NCI-H82 (cell line): ENCODE measurements at regions not wholly inside any gene's neighbourhood (a gene's known extent, or its start where the extent isn't known, plus 50 kb on each side); places are given as distances from the start of the nearest gene placed in this dataset.
A peak's percentile ranks its signal among the peaks of the same experiment; 100 is the strongest.

Source experiments
- DNase-seq: peaks from one replicate; lab custom pipeline; 2025; lab: John Stamatoyannopoulos, UW

DNA sequence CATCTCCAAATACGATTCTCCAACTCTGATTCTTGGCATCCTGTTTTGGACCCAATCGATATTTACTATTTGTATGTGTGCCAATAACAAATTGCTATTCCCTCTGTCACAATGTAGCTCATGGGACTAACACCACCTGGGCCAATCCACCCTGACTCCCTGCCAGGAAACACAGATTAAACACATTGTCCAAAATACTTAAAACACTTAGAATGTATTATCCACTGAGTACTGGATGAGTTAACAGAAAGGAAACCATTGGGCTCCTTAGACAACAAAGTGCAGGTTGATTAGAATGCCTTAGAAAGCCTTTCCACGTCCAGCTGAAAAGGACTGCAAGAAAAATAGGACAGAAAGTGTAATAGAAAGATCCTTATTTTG lies 79.4 kb upstream of the ARHGAP28 start:
- no peak for DNase-seq

GRCh38 chr18:6650747-6651146 lies 78.8 kb upstream of the ARHGAP28 start:
- peak; percentile 4 for DNase-seq

- no peak for DNase-seq
Measured at GRCh38 chr18:6652098-6652497, 77.4 kb upstream of the ARHGAP28 start.

DNA sequence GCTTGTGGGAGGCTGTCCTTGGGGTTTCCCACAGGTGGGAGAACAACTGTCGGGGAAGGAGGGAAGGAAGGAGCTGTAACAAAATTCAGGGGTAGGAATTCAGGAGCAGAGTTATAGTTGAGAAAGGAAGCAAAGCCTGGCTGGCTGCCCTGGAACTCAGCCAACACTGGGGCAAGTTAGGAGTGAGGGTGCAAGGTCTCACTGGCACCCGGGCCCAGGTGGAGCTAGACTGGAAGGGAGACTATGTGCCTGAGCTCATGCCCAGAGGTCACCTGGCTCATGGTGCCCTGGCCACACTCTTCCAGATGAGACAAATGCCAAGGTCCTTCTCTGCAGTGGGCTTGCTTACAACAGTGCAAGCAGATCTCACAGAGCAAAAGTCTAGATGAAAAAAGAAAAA lies 75.6 kb upstream of the ARHGAP28 start:
- no peak for DNase-seq

DNA sequence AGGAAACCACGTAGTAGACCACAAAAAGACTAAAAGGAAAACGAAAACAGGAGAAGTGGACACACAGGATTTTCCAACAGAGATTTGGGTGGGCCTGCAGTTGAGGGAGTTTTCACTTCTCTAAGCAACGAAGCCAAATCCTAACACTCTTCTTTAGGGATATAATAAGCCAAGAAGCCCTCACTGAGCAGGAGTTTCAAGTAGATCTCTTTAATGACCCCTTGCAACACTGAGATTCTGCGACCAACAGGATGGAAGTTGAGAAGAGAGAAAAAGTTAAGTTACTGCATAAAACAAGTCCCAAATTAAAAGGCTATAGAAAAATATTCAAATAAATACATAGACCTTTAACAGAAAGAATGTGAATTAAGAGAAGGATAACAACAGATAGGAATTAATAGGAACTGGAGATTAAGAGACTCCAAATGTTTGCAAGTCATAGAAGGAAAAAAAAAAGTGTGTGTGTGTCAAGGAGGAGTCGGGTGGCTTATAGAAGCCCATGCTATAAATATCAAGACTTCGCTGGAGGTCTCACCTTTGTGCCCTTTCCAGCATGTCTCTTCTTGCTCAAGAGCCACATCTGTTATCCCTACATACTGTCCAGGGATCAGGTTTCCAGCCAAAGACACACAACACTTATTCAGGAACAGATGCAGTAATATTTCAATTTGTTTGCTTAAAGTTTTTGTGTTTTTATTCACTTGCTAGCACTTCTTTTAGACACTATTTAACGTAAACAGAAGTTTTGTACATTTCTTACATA lies 69.4 kb upstream of the ARHGAP28 start:
- DNase-seq, result peak; percentile 74

DNA sequence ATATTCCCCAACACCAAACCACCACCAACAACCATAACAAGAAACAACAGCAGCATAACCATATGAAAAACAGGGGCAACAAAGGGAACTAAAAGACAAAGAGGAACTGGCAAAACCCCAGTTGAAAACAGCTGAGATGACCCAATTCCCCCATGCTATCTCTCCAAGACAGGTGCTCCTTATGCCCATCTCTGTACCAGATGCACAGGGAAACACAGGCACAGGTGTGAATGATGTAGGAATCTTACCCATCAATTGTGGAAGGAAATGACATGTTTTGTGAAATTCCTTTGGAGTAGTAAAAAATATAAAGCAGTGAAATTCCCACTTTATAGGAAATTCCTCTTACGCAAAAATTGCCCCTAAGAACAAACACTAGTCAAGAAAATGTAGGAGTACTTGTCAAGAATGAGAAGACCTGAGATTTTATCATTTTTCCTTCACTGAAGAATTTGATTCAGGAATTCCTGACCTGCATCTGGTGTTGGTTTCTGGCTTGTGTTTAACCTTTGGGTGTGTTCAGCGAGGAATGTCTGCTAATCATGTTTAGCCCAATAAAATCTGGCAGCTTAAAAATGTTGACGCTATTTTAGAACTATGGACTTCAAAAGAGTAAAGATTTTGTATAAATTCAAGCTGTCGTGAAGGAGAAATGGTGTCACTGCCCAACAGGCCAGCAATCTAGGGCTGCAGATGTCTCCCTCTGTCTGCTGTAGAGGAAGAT lies 67.7 kb upstream of the ARHGAP28 start:
- no peak for DNase-seq

DNA sequence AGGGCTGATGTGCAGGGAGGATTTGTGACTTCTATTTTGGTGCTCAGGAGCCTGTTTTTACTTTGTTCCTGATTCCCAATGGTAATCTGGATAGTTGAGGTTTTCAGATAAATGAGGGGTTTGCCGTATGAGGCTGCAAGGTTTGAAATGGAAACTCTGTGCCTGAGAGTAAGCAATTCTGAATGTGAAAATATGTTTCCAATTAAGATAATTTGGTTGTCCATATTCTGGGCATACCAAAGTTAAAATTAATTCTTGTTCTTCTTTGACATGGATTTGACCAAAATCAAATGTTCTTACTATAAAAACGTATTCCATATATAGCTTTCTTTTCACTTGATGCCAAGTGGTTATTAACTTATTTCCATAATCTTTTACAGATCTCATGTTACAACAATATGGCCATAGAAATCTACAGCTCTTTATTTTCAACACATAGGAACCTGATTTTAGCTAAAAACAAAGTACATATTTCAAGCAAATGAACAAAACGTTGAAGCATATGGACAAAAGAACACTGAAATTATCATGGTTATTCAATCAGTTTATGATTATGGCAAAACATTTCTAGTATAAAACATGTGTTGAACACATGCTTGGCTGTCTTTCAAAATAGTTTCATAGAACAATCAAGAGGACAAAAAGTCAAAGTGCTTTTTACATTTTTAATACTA lies 63.4 kb upstream of the ARHGAP28 start:
- DNase-seq, result no peak

- DNase-seq, result no peak
Measured at GRCh38 chr18:6668836-6669235, 60.7 kb upstream of the ARHGAP28 start.

DNA sequence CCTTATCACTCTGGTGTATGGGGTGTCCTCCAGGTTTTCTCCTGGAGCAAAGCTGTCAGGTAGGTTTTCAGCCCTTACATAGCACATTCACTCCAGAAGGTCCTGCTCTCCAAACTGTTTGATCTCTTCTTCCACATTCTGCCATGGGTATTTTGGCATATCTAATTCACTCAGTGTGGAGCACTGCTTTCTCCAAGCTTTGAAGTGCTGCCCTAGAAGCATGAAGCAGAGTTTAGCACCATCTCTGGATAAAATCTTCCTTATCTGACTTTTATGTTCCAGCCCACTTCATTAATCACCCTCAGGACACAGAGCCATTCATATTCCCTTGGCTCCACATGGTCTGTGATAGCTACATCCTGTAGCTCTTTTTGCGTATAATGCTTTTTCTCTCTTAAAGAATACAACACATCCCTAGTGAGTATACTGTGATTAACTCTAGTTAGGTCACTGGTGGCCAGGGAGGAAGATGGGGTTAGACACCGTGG lies 56.7 kb upstream of the ARHGAP28 start:
- no peak for DNase-seq

DNA sequence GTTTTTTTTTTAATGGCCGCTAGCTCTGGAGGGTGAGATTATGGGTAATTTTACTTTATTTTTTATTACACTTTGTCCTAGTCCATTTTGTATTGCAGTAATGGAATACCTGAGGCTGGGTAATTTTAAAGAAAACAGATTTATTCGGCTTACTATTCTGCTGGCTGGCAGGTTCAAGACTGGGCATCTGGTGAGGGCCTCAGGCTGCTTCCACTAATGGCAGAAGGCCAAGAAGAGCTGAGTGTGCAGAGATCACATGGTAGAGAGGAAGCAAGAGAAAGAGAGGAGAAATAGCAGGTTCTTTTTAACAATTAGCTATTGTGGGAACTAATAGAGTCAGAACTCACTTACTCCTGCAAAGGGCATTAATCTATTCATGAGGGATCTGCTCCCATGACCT lies 52.4 kb upstream of the ARHGAP28 start:
- no peak for DNase-seq

DNA sequence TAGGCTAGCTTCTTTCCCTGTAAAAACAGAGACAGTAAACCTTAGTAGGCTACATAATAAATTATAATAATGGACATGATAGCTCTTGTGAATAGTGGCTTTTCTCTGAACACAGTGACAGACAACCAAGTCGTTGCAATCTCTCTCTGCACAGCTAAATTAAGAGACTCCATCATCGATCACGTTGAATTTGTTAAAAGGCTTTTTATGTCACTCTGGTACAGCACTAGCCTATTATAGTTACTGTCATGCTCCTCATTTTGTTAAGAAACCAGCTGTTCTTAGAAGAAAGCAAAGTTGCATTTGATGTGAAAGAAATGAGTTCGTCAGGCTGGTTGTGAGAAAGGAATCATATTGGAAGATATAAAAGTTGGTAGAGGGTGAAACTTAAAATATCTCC lies 50.3 kb upstream of the ARHGAP28 start:
- DNase-seq, result no peak
